ENCODE measurements at regions not wholly inside any gene's neighbourhood (a gene's known extent, or its start where the extent isn't known, plus 50 kb on each side); places are given as distances from the start of the nearest gene placed in this dataset.

GRCh38 chr1:244314921-244315559 lies 136.7 kb downstream of the ADSS2 start:
- TF ChIP-seq POLR2A (IDR thresholded peaks at IDR 0.05): no peak
- TF ChIP-seq CTCF (IDR thresholded peaks at IDR 0.05): no peak
- no peak for TF ChIP-seq POLR2AphosphoS5 (IDR thresholded peaks at IDR 0.05; ENCODE audit: insufficient read depth in 1 of 2, low read depth in 1 of 2)

Measured in vagina (tissue), 2 donors.